GM19351 (cell line): ENCODE measurements at regions not wholly inside any gene's neighbourhood (a gene's known extent, or its start where the extent isn't known, plus 50 kb on each side); places are given as distances from the start of the nearest gene placed in this dataset.
"Not testable (repeated sequence)": the region's sequence is repeated elsewhere in the genome, so short reads cannot be mapped to it uniquely, and the experiment has no call there.

Experiments used
- ATAC-seq: cut with Tn5 transposase; IDR thresholded peaks from one replicate; pipeline ENCODE4 v1.9.1; 2021; ENCODE audit warnings: mild to moderate bottlenecking, moderate library complexity; ENCODE audit not compliant: unreplicated experiment

DNA sequence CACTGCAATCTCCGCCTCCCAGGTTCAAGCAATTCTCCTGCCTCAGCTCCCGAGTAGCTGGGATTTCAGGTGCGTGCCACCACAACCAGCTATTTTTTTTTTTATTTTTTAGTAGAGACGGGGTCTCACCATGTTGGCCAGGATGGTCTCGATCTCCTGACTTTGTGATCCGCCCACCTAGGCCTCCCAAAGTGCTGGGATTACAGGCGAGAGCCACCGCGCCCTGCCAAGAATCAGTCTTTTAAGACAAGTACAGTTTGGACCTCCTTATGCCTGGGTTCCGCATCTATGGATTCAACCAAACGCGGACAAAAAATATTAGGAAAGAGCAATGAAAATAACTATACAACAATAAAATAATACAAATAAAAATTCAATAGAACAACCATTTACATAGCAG lies 285.9 kb upstream of the HS6ST1 start:
- ATAC-seq = not testable (repeated sequence)

DNA sequence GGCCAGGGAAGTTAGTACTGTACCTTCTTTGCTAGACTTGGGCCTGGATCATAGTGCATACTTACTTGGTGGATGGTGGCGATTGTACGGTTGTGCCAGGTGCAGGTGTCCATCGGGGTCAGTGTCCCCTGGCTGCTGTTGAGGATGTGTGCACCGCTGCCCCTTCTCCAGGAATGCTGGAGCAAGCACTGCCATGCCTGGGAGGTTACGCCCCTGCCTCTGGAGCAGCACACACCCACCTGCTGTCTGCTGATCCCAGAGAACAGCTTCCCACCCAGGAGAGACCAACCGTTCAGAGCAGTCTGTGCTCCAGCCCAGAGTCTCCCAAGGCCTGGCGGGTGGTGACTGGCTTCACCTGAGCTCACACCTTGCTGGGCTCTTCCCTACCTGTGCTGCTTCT lies 286.8 kb upstream of the HS6ST1 start:
- ATAC-seq = no peak

DNA sequence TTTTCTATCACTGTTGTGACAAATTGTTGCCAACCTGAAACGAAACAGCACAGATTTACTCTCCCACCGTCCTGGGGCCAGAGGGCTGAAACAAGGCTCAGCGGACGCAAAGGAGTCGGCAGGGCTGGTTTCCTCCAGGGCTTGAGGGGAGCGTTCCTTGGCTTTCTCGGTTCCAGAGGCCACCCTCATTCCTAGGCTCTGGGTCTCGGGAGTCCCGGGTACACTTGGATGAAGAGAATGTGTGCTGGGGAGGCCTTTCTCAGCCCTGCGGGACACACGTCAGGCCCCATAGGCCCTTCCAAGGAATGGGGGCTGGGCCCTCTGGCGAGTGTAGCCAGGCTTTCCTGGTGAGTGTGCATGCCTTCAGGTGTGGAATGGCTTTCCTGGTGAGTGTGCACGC lies 287.3 kb upstream of the HS6ST1 start:
- no peak for ATAC-seq

DNA sequence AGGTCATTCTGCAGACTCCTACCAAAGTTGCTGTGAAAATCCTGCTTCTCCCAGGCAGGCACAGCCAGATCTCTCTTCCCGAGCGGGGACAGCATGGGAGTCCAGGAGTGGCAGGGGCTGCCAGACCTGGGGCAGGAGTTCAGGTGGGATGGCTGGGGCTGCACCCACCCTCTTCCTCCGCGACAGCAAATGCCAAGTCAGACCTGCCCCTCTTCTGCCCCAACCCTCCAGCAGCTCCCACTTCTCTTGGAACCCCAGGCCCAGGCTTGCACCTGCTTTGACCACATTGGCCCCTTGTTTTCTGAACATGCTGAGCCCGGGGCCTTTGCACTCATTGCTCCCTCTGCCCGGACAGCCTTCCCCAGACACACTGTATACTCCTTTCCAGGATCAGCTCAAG lies 288.2 kb upstream of the HS6ST1 start:
- no peak for ATAC-seq

DNA sequence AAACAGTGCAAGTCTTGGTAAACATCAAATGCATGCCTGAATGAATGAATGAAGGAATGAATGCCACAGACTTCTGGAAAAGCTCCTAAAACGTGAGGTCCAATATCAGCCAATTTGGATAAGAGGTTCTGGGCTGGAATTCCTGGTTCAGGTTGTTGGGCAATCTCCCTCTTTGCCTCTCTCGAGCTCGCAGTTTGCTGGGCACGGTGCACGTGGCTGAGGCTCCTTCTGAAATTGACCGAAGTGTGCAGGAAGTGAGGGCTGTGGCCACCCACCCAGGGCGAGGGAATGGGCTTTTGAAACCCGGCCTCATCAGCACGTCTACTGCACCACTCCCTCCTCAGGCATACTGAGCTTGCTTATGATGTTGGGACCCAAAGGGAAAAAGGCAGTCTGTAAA lies 288.8 kb upstream of the HS6ST1 start:
- ATAC-seq = no peak

DNA sequence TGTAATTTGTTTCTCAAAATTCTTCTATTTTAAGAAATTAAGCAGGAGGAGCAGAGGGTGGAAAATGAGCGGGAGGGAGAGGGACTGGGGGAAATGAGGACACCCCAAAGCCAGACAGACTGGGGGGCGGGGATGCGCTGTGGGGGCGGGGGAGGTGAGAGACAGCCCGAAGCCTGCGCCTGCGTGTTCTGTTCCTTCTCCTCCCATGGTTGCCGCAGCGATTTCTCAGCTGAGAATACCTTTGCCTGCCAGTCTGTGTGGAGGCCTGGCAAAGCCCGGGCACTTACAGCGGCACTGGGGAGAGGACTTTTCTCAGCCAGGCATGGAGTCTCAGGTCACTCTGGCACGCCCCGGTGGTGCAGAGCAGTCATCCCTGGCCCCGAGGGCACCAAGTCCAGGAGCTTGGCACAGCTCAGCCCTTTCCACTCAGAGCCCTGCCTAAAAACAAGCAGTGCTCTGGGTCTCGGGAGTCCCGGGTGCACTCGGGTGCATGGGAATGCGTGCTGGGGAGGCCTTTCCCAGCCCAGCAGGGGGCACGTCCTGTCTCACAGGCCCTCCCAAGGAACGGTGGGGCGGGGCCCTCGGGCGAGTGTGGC lies 289.3 kb upstream of the HS6ST1 start:
- no peak for ATAC-seq

DNA sequence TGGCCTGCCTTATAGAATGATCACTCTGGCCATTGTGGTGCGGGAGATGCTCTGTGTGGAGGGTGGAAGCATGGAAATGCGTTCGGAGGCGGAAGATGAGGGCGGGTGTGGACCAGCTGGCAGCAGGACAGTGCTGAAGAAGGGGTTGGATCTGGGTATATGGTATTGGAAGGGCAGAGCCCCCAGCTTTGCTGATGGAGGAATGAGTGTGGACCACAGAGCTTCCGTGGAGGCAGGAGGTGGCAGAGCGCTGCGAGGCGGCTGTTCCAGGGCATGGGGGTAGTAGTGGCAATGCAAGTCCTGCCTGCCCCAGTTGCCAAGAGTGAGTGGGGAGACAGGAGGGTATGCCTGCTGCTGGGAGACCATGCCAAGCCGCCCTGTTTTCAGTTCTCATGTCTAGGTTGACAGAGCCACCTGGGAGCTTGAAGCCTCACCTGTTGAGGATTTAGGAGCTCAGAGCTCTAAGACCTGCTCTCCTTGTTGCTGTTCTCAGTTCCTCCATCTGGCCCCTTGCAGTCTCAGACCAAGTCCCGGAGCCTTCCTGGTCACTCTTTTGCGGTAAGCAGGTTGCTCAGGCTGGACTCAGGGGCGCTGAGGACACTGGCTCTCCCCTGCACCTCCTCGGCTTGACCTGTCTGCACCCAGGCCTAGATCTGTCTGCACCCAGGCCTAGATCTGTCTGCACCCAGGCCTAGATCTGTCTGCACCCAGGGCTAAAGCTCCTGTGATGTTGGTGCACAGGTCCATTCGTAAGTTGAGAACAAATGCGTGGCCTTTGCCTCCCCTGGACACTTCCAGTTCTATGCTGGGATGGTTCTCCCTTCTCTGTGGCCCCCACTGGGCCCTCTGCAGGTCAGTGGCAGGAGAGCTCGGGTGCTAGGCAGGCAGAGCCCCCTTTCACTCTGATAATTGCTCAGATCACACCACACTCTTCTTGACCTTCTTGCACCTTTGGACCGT lies 290.5 kb upstream of the HS6ST1 start:
- ATAC-seq = no peak

DNA sequence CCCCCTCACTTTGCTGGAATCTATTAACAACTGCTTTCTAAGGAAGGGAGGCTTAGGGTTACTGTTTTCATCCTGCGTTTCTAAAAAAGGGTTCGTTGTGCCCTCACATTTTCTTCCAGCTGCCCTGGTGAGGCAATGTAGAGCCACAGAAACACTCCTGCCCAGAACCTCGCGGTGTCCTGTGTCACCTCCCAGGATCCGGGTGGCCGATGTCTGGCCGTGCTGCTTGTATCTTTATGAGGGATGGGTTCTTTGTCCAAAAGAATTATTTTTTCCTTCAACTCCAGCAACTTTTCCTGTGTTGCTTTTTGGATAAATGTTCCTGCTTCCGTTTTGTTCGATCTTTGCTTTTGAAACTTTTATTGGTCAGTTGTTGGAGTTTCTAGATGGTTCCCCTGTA lies 291.8 kb upstream of the HS6ST1 start:
- no peak for ATAC-seq

DNA sequence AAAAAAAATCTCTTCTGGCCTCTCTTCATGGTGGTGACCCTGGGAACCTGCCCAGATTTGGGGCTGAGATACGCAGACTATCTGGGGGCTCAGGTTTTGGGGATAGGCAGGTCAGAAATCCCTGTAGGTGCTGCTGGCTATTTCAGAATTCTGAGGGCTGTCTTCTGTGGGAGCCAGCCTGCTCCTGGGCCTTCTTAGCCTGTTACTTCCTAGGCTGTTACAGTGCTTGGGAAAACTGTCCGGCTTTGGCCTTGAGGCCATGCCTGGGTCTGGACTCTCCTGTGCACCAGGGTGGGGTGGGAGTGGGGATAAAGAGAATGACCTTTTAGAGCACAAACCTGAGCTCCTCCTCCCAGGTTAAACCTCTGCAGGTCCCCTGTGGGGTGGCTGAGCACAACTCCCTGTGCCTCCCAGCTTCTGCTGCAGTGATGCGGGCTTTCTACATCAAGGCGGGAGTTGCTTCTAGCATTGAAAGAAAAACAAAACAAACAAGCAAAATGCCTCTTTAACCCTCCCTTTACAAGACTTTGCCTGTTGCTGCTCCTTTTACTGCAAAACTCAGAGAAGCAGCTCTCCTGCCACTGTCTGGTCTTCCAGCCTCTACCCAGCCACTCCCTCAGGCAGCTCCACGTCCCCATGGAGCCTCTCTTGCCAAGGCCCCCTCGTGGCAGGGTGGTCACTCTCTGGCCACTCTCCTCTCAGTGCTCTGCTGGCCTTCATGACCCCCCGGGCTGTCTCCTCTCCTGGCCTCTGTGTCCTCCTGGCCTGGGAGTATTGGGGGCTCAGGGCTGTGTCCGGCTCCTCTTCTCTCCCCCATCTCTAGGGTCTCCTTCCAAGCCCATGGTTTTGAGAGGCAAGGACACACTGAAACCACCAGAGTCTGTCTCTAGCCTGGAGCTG lies 293.0 kb upstream of the HS6ST1 start:
- no peak for ATAC-seq

DNA sequence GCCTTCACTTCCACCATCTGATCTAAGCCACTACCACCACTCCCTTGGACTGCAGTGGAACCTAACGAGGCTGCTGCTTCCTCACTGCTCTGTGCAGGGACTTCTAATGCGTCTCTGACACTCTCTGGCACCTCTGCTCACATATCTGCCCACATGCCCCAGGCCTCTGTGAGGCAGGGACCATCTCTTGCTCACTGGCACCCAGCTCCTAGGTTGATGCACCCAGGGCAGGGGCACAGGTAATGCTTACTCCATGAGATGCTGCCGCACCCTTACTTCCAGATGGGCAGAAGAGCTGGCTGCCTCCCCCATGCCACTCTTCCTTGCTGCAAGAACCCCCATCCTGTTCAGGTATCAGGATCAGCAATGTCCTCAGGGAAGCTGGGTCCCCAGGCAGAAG lies 294.0 kb upstream of the HS6ST1 start:
- no peak for ATAC-seq

DNA sequence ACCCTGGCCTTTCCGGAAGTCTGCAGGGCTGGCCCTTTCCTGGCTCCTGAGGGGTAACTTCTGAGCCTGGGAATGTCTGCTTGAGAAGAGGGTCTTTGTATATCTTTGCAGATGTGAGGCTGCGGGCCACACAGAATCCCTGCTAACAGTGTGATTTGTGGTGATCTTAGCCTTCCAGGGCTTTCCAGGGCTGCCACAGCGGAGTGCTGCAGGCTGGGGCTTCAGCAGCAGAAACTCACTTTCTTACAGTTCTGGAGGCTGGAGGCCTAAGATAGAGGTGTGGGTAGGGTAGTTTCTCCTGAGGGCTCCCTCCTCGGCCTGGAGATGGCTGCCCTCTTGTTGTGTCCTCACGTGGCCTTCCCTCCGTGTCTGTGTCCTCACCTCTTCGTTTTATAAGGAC lies 294.7 kb upstream of the HS6ST1 start:
- ATAC-seq = no peak

DNA sequence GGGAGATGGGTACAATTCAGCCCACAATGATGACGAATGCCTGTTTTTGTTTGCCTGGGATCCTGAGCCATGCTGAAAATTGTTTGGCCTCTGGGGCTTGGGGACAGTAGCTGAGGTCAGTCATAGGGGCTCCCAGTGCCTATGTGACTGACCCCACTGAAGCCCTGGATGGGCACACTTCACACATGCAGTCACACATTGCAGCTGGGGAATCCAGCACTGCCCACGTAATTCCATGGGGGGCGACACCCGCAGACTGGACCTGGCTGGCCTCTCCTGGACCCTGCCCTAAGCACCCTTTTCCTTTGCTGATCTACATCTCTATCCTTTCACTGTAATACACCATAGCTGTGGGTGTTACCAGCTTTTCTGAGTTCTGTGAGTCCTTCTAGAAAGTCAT lies 295.2 kb upstream of the HS6ST1 start:
- ATAC-seq = no peak

DNA sequence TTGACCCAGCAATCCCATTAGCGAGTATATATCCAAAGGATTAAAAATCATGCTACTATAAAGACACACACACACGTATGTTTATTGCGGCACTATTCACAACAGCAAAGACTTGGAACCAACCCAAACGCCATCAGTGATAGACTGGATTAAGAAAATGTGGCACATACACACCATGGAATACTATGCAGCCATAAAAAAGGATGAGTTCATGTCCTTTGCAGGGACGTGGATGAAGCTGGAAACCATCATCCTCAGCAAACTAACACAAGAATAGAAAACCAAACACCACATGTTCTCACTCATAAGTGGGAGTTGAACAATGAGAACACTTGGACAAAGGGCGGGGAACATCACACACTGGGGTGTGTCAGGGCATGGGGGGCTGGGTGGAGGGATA lies 296.2 kb upstream of the HS6ST1 start:
- ATAC-seq = not testable (repeated sequence)

DNA sequence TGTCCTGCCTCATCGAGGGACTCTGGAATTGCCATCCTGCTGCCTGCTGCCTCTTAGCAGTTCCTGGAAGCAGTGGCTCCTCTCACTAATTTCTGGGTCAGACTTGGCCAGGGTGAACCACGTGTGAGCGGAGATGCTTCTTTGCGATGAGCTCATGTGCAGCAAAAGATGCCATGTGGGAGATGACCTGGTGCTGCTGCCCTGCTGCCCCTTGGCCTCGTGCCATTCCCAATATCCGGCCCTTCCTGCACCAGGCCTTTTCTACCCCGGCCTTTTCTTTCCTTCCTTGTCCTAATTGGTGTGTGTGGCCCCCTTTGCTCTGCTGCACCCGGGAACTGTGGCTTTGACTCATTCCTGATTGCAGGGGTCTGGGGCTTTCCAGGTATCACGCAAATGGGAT lies 296.9 kb upstream of the HS6ST1 start:
- no peak for ATAC-seq

DNA sequence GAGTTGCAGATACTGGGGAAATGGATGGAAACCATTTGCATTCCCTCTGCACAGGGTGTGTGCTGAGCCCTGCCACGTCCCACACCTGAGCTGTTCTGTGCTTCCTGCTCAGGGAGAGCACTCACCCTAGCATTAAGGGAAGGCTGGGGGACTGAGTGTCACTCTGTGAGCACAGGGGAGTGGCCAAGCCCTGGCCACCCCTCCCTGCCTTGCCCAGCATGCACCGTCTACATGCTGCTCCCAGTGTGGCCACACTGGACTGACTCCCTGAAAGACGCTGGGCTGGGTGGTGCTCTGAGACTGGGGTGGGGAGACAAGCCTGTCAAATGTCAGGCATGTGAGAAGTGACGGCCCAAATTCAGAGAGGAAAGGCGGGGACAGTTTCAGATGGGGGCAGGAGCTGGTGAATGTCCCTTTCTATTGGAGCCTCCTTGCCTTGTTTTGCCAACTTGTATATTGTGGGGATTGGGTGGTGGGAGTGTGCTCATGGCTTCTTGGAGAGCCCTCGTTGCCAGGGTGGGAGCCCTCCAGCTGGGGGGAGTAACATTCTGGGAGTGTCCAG lies 298.4 kb upstream of the HS6ST1 start:
- ATAC-seq = no peak

DNA sequence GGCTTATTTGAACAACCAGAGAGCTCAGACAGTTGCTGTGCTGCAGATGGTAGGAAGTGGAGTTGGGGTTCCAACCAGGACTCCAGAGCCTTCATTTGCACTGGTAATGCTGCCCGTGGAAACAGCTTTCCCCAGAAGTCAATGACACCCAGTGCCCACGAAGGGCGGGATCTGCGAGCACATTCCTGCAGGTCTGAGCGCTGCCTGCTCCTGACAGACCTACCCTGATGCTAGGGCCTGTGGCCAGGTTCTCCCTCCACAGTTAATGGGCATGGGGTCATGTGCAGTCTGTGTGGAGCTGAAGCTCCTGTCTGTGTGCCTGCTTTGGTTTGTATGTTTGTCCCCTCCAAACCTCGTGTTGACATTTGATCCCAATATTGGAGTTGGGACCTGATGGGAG lies 299.0 kb upstream of the HS6ST1 start:
- no peak for ATAC-seq

DNA sequence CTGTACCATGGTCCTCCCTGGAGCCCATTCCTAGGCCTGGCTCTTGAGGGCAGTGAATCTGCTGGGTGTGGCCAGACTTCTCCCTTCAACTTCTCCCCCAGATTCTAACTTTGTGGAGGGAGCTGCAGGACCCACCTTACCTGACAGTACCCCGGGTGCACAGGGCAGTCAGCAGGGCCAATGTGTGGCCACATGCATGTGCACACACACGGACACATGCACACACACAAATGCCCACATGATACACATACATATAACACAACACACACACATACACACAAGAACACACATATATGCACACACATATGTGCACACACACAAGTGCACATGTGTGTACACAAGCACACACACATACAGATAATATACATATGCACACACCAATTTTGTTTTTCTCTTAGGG lies 300.0 kb upstream of the HS6ST1 start:
- no peak for ATAC-seq

DNA sequence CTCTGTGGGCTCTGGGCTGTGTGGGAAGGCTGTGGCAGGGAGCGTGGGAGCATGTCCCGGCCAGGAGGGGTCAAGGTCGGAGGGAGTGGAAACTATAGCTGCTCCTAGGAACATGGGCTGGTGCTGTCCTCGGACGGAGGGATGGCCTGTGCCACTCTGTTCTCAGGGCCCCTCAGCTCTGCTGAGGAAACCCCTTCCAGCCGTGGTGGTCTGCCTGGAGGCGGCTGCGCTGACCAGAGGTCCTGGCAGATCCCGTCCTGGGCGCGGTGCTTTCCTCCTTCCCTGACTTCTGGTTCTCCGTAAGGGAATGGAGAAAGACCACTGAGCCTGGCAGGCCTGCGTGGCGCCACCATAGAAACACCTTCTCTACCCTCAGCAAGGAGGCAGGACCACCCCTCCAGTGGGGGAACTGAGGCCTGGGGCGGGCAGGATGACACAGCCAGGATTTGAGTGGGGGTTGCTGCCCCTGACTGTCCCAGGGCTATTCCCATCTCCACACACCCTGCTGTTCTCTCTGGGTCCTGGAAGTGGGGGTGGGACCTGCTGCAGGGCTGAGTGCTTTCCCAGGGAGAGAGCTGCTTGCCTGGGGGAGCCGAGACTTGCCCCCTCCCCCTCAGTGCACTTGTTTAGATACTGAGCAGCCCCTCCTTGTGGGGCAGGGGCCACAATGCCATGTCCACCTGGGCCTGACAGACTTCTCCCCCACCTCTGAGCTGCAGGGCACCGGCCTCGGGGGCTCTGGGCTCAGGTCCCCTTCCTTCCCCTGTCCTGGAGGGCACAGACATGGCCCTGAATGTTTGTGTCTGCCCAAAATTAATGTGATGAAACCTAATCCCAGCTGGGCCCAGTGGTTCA lies 301.0 kb upstream of the HS6ST1 start:
- ATAC-seq = no peak

DNA sequence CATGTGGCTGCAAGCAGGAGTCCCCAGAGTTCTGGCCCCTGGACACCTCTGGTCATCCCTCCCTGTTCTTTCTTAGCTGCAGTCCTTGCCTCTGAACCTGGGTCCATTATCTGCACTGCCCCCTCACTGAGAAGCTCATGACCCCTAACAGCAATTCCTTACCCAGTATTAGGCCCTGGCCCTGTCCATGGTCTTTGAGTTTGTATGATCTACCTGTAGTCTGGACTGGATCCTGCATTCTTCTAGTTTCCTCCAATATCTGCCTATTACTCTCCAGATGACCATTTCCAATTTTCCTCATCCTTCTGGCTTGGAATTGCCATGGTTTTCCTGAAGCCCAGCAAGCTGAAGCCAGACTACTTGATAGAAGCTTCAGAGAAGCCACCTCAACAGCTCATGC lies 302.4 kb upstream of the HS6ST1 start:
- ATAC-seq = no peak

DNA sequence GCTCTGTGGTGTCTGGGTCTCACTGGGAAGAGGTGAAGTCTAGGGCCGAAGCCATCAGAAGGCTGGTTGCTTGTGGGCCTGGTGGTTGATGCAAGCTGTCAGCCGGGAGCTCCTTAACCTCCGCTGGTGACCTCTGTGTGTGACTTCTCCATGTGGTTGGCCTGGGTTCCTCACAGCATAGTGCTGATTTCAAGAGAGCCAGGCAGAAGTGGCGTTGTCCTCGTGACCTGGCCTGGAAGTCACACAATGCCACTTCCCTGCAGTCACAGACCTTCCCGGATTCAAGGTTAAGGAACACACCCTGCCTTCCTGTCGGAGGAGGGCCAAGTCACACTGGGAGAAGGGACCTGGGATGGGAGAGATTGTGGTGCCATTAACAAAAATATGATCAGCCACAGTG lies 303.7 kb upstream of the HS6ST1 start:
- ATAC-seq = no peak
